IMR-90 (cell line): ENCODE measurements at regions not wholly inside any gene's neighbourhood (a gene's known extent, or its start where the extent isn't known, plus 50 kb on each side); places are given as distances from the start of the nearest gene placed in this dataset.

Experiments used
- ATAC-seq: fragments of 200-7000 bp; cut with Tn5 transposase; 2 replicates; pipeline ENCODE4 v1.9.1; 2020; ENCODE audit warnings: low read depth, mild to moderate bottlenecking, moderate library complexity
- BruUV-seq: library from RNA; stranded (reverse); fragments of 400-500 nt; replicated peaks from 2 replicates; lab custom pipeline; 2021; lab: Mats Ljungman, UMichigan
- CTCF ChIA-PET: fragments of 300-600 bp; formaldehyde crosslinking; extraction: SDS; loops from one replicate; lab custom pipeline; 2021; ENCODE audit warnings: antibody characterized with exemption; lab: Yijun Ruan, JAX
- POLR2A ChIA-PET: fragments of 300-600 bp; sonication (Branson Sonifier 250); formaldehyde crosslinking; loops from one replicate; lab custom pipeline; 2022; ENCODE audit warnings: antibody characterized with exemption; ENCODE audit not compliant: unreplicated experiment; lab: Charles Lee
- DNase-seq: peaks from one replicate; pipeline ENCODE4 v3.0.0; 2013
- H2AFZ ChIP-seq: replicated peaks from 2 replicates; pipeline ENCODE3; 2013; ENCODE audit warnings: low read length, mild to moderate bottlenecking; ENCODE audit not compliant: poor library complexity
- H2AK5ac ChIP-seq: 2 replicates; pipeline ENCODE4 v1.6.1; 2013; ENCODE audit warnings: low read depth, low read length, inconsistent platforms
- H2AK9ac ChIP-seq: replicated peaks from 2 replicates; pipeline ENCODE3; 2013; ENCODE audit warnings: mild to moderate bottlenecking, low read depth, low read length, moderate library complexity; ENCODE audit not compliant: poor library complexity
- H2BK120ac ChIP-seq: 2 replicates; pipeline ENCODE4 v1.6.1; 2013; ENCODE audit warnings: low read depth, low read length, inconsistent platforms
- H2BK15ac ChIP-seq: 3 replicates; pipeline ENCODE4 v1.6.1; 2013; ENCODE audit warnings: low read depth, low read length, inconsistent platforms
- H2BK20ac ChIP-seq: 2 replicates; pipeline ENCODE4 v1.6.1; 2013; ENCODE audit warnings: low read depth, mild to moderate bottlenecking, inconsistent platforms, low read length, moderate library complexity
- H2BK5ac ChIP-seq: 2 replicates; pipeline ENCODE4 v1.6.1; 2013; ENCODE audit warnings: mild to moderate bottlenecking, low read depth, low read length, inconsistent platforms; ENCODE audit not compliant: poor library complexity, severe bottlenecking
- H3K14ac ChIP-seq: replicated peaks from 2 replicates; pipeline ENCODE4 v1.6.1; 2013; ENCODE audit warnings: low read depth, low read length, inconsistent platforms
- H3K18ac ChIP-seq: 2 replicates; pipeline ENCODE4 v1.6.1; 2013; ENCODE audit warnings: low read depth, low read length, control low read depth
- H3K23ac ChIP-seq: 2 replicates; pipeline ENCODE4 v1.6.1; 2013; ENCODE audit warnings: low read depth, low read length, inconsistent platforms
- H3K27ac ChIP-seq: 2 replicates; pipeline ENCODE4 v1.5.1; 2013; ENCODE audit warnings: mild to moderate bottlenecking, control low read depth, low read length; ENCODE audit not compliant: insufficient read depth
- H3K27me3 ChIP-seq: 2 replicates; pipeline ENCODE4 v1.6.1; 2013; ENCODE audit warnings: low read length; ENCODE audit not compliant: control insufficient read depth, insufficient read depth
- H3K36me3 ChIP-seq: 2 replicates; pipeline ENCODE4 v1.6.1; 2013; ENCODE audit warnings: low read length, mixed read lengths; ENCODE audit not compliant: control insufficient read depth, insufficient read depth
- H3K4ac ChIP-seq: 2 replicates; pipeline ENCODE4 v1.6.1; 2013; ENCODE audit warnings: low read depth, low read length, inconsistent platforms
- H3K4me1 ChIP-seq: 2 replicates; pipeline ENCODE4 v1.6.1; 2013; ENCODE audit warnings: low read length, mixed read lengths; ENCODE audit not compliant: control insufficient read depth, insufficient read depth
- H3K4me2 ChIP-seq: 2 replicates; pipeline ENCODE4 v1.6.1; 2013; ENCODE audit warnings: low read depth, mild to moderate bottlenecking, control low read depth, low read length, moderate library complexity
- H3K4me3 ChIP-seq: 2 replicates; pipeline ENCODE4 v1.5.1; 2013; ENCODE audit warnings: low read depth, mild to moderate bottlenecking, control low read depth, low read length, moderate library complexity; ENCODE audit not compliant: insufficient read depth
- H3K56ac ChIP-seq: 2 replicates; pipeline ENCODE4 v1.6.1; 2013; ENCODE audit warnings: low read length, inconsistent platforms; ENCODE audit not compliant: insufficient read depth; ENCODE audit errors: extremely low read depth
- H3K79me1 ChIP-seq, 2 experiments: 2 replicates each; pipeline ENCODE4 v1.6.1; 2013; ENCODE audit warnings: low read length in 2 of 2, inconsistent platforms in 1 of 2, low read depth in 1 of 2
- H3K9ac ChIP-seq: 2 replicates; pipeline ENCODE4 v1.6.1; 2013; ENCODE audit warnings: low read depth, low read length, control low read depth
- H3K9me1 ChIP-seq: 2 replicates; pipeline ENCODE4 v1.6.1; 2013; ENCODE audit warnings: low read length, inconsistent platforms; ENCODE audit not compliant: insufficient read depth
- H3K9me3 ChIP-seq: 2 replicates; pipeline ENCODE4 v1.6.1; 2013; ENCODE audit warnings: low read length; ENCODE audit not compliant: control insufficient read depth, insufficient read depth
- H4K20me1 ChIP-seq: 2 replicates; pipeline ENCODE4 v1.6.1; 2013; ENCODE audit warnings: low read length, inconsistent platforms; ENCODE audit not compliant: insufficient read depth
- H4K5ac ChIP-seq: 2 replicates; pipeline ENCODE4 v1.6.1; 2013; ENCODE audit warnings: mild to moderate bottlenecking, low read depth, low read length, control low read depth
- H4K8ac ChIP-seq, 2 experiments: 2 replicates each; pipeline ENCODE4 v1.6.1; 2013; ENCODE audit warnings: low read depth in 2 of 2, low read length in 2 of 2, control low read depth in 1 of 2, inconsistent platforms in 1 of 2
- H4K91ac ChIP-seq: 2 replicates; pipeline ENCODE4 v1.6.1; 2013; ENCODE audit warnings: low read depth, low read length, inconsistent platforms; ENCODE audit not compliant: insufficient read depth
- BHLHE40 ChIP-seq: fragments of 150-350 bp; IDR thresholded peaks from 2 replicates; pipeline ENCODE4 v1.6.1; 2016; ENCODE audit warnings: mild to moderate bottlenecking, low read depth, low read length
- CEBPB ChIP-seq: IDR thresholded peaks from 2 replicates; pipeline ENCODE4 v1.6.1; 2012; ENCODE audit warnings: low read depth, low read length, improper control_type of control experiment
- CHD1 ChIP-seq: IDR thresholded peaks from 2 replicates; pipeline ENCODE4 v1.6.1; 2012; ENCODE audit warnings: low read depth, low read length, improper control_type of control experiment
- MAZ ChIP-seq: IDR thresholded peaks from 2 replicates; pipeline ENCODE4 v1.6.1; 2012; ENCODE audit warnings: low read depth, mild to moderate bottlenecking, low read length, improper control_type of control experiment, moderate library complexity, borderline replicate concordance
- MXI1 ChIP-seq: IDR thresholded peaks from 2 replicates; pipeline ENCODE4 v1.6.1; 2012; ENCODE audit warnings: low read depth, mild to moderate bottlenecking, low read length, moderate library complexity, borderline replicate concordance
- NFE2L2 ChIP-seq: fragments of 150-350 bp; IDR thresholded peaks from 2 replicates; pipeline ENCODE4 v1.6.1; 2016; ENCODE audit warnings: low read depth, mild to moderate bottlenecking, low read length
- POLR2A ChIP-seq: IDR thresholded peaks from 2 replicates; pipeline ENCODE4 v1.6.1; 2012; ENCODE audit warnings: mild to moderate bottlenecking, low read depth, low read length
- RAD21 ChIP-seq: IDR thresholded peaks from 2 replicates; pipeline ENCODE4 v1.6.1; 2012; ENCODE audit warnings: low read length, improper control_type of control experiment
- RFX5 ChIP-seq: IDR thresholded peaks from 2 replicates; pipeline ENCODE4 v1.8.0; 2012; ENCODE audit warnings: low read depth, mild to moderate bottlenecking, low read length, moderate library complexity
- USF2 ChIP-seq: fragments of 150-350 bp; IDR thresholded peaks from 2 replicates; pipeline ENCODE4 v1.6.1; 2017; ENCODE audit warnings: mild to moderate bottlenecking, antibody characterized with exemption, low read length, low read depth
- WGBS, 2 experiments: methylation state at CpG; one replicate each; pipeline versions ENCODE4 v1.1.5 to v1.1.7; 2013; ENCODE audit warnings: missing lambda C conversion rate in 2 of 2; ENCODE audit not compliant: insufficient read length in 1 of 2; ENCODE audit errors: extremely low coverage in 2 of 2; 5-methylcytosine and 5-hydroxymethylcytosine counted together
- dilution Hi-C: fragments of 300-500 bp; cut with HindIII; formaldehyde crosslinking; loops from one replicate; pipeline ENCODE4 v1.14.3; 2018; ENCODE audit warnings: low sequenced_read_pairs; ENCODE audit not compliant: unreplicated experiment
- in situ Hi-C: fragments of 300-500 bp; cut with MboI; formaldehyde crosslinking; loops from 3 replicates; pipeline ENCODE4 v1.14.3; 2019; ENCODE audit warnings: low sequenced_read_pairs, inconsistent platforms, mixed read lengths
- intact Hi-C: fragments of 100-400 bp; cut with micrococcal nuclease; formaldehyde crosslinking; loops from 2 replicates; pipeline ENCODE4 v1.10.0; 2022
- TF ChIP-seq, protein P1 (sequence below): conservative IDR thresholded peaks from 2 replicates; pipeline ENCODE4 v1.5.1; 2012; ENCODE audit warnings: mild to moderate bottlenecking, low read depth, low read length, improper control_type of control experiment
- TF ChIP-seq, protein P2 (sequence below): fragments of 150-350 bp; IDR thresholded peaks from 2 replicates; pipeline ENCODE4 v1.6.1; 2016; ENCODE audit warnings: low read depth, mild to moderate bottlenecking, low read length, moderate library complexity, borderline replicate concordance

GRCh38 chrX:79601341-79602131, 234.4 kb upstream of the ITM2A start:
- DNase-seq (no peak), ATAC-seq (no peak)
- no peak overlapping the region for H3K4me3 ChIP-seq
- no TSS peak for BruUV-seq
- H2BK15ac ChIP-seq, result no peak overlapping the region
- no peak overlapping the region for H3K4me2 ChIP-seq
- no peak overlapping the region for H2AFZ ChIP-seq
- H2AK9ac ChIP-seq, result no peak overlapping the region
- dilution Hi-C loops, result no loop called here
- H3K9me1 ChIP-seq, result no peaks in the 10 kb centered on the region
- H2BK120ac ChIP-seq, result no peak overlapping the region
- in situ Hi-C loops, result no loop called here
- no peak overlapping the region for H4K8ac ChIP-seq
- no peaks in the 10 kb centered on the region for H3K27me3 ChIP-seq
- ChIA-PET CTCF (no interaction called here), POLR2A (no interaction called here)
- H3K4ac ChIP-seq, result no peak overlapping the region
- H4K20me1 ChIP-seq, result no peaks in the 10 kb centered on the region
- H4K91ac ChIP-seq, result no peak overlapping the region
- TF ChIP-seq RFX5, result no peak
- TF ChIP-seq CEBPB, result no peak
- no peak for TF ChIP-seq MXI1
- TF ChIP-seq POLR2A, result no peak
- TF ChIP-seq, protein P1, sequence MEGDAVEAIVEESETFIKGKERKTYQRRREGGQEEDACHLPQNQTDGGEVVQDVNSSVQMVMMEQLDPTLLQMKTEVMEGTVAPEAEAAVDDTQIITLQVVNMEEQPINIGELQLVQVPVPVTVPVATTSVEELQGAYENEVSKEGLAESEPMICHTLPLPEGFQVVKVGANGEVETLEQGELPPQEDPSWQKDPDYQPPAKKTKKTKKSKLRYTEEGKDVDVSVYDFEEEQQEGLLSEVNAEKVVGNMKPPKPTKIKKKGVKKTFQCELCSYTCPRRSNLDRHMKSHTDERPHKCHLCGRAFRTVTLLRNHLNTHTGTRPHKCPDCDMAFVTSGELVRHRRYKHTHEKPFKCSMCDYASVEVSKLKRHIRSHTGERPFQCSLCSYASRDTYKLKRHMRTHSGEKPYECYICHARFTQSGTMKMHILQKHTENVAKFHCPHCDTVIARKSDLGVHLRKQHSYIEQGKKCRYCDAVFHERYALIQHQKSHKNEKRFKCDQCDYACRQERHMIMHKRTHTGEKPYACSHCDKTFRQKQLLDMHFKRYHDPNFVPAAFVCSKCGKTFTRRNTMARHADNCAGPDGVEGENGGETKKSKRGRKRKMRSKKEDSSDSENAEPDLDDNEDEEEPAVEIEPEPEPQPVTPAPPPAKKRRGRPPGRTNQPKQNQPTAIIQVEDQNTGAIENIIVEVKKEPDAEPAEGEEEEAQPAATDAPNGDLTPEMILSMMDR, result no peak
- no peak for TF ChIP-seq MAZ
- TF ChIP-seq RAD21, result no peak
- no peak for TF ChIP-seq CHD1
- TF ChIP-seq USF2, result no peak
- no peak for TF ChIP-seq BHLHE40
- TF ChIP-seq, protein P2, sequence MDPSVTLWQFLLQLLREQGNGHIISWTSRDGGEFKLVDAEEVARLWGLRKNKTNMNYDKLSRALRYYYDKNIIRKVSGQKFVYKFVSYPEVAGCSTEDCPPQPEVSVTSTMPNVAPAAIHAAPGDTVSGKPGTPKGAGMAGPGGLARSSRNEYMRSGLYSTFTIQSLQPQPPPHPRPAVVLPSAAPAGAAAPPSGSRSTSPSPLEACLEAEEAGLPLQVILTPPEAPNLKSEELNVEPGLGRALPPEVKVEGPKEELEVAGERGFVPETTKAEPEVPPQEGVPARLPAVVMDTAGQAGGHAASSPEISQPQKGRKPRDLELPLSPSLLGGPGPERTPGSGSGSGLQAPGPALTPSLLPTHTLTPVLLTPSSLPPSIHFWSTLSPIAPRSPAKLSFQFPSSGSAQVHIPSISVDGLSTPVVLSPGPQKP, result no peak
- no peak for TF ChIP-seq NFE2L2
- no peaks in the 10 kb centered on the region for H3K4me1 ChIP-seq
- no peaks in the 10 kb centered on the region for H3K36me3 ChIP-seq
- no CpG with 5 or more reads among the region's 3 CpGs for WGBS, 2 experiments
- H2BK5ac ChIP-seq, result no peak overlapping the region
- H4K5ac ChIP-seq, result no peak overlapping the region
- no peak overlapping the region for H3K18ac ChIP-seq
- no peaks in the 10 kb centered on the region for H3K79me1 ChIP-seq
- intact Hi-C loops, result loop anchor here (10.0 kb wide), 1 partner anchor 63 kb away; no protein-coding TSS in a partner anchor
- H2BK20ac ChIP-seq, result no peak overlapping the region
- no peaks in the 10 kb centered on the region for H3K9me3 ChIP-seq
- H3K14ac ChIP-seq, result no peak overlapping the region
- no peak overlapping the region for H2AK5ac ChIP-seq
- no peak overlapping the region for H3K27ac ChIP-seq
- H3K56ac ChIP-seq, result no peak overlapping the region
- H3K23ac ChIP-seq, result no peak overlapping the region
- no peak overlapping the region for H3K9ac ChIP-seq
